GM12874 (cell line): ENCODE measurements at regions not wholly inside any gene's neighbourhood (a gene's known extent, or its start where the extent isn't known, plus 50 kb on each side); places are given as distances from the start of the nearest gene placed in this dataset.

Experiments
- CTCF ChIP-seq: IDR thresholded peaks from 2 replicates; pipeline ENCODE4 v1.5.1; 2011; ENCODE audit warnings: low read depth, mild to moderate bottlenecking, control low read depth, low read length, moderate library complexity; ENCODE audit not compliant: insufficient read depth

DNA sequence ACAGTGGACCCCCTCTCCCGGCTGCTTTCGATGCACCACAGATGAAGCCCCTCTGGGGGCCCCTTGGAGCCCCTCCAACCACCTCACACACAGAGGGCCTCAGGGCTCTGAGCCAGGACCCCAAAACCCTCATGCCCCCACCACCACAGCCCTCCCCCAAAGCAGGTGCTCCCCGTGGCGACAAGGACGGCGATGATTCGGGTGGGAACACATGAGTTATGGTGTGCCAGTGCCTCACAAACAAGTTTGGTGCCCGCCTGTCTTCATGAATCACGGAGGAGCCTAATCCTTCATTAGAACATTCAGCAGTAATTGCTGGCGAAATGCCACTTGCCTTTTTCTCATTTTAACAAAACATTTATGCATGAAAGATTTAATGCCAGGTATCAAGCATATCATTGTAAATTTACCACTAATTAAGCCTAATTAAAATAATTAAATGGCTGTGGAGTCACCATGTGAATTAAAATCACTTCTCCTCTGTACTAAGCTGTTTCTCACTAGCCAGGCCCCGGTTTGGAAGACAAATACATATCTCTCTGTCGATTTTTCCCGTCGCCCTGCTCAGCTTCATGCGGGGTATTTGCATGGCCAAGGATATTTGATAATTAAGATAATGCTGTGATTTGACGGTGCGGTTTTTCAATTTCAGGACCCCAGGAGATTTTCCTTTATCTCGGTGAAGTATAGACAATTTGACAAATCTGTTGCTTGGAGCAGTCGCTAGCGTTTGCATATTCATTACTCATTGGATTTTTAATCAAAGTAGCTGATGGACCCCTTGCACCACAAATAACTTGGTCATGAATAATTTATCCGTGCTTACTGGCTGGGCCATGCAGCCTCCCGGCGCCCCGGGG, 157.0 kb downstream of the TLE3 start:
- no peak for TF ChIP-seq CTCF

GRCh38 chr15:69941301-69941605, 156.5 kb downstream of the TLE3 start:
- no peak for TF ChIP-seq CTCF

DNA sequence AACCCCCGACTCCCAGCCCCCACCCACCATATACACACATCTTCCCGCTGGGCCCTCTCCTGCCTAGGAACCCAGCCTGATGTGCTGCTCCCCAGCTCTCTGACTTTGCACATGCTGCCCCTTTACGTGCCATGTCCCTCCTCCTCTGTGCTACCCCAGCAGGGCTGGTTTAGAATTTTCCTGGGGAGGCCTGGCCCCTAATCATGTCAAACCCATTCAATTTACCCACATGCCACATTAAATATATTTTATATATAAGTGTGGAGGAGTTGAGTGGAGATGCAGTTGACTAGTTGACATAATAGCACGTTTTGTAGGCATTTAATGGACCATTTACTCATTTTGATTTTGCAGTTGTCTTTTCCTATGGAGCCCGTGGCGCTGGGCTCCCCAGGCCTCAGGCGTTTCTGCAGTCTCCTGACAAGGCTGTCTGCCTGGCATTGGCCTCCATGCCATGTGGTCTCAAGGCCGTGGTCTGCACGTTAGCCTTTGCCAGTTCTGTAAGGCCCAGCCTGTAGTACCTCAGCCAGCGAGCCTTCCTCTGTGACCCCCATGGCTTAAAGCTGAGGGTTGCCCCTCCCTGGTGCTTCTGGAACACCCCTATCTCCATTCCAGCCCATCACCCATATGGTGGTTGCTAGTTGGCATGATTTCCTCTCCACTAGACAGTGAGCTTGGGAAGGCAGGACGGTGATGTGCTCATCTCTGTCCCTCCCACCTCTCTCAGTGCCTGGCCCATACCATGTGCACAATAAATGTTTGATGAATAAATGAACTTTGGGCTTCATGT, 155.8 kb downstream of the TLE3 start:
- no peak for TF ChIP-seq CTCF

GRCh38 chr15:69943637-69944036, 154.1 kb downstream of the TLE3 start:
- TF ChIP-seq CTCF = no peak

GRCh38 chr15:69945729-69946128, 152.0 kb downstream of the TLE3 start:
- TF ChIP-seq CTCF = no peak

DNA sequence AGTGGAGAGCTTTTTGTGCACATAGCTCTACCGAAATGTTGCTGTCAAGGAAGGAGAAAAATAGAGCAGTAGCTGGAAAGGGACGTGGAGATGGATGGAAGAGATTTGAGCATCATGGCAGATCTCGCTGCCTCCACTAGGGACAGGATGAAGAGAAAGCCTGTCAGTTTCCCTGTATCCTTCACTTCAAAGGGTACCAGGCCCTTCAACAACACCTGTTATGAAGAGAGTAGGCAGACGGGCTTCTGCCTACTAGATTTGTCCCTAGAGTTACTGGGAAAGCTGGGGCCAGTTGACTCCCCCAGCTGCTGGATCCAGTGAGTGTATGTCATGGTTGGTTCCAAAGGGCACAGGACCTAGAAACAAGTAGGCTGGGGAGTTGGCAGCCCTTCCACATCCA, 150.8 kb downstream of the TLE3 start:
- no peak for TF ChIP-seq CTCF

GRCh38 chr15:69947394-69947793, 150.3 kb downstream of the TLE3 start:
- TF ChIP-seq CTCF = no peak
